ENCODE measurements at regions not wholly inside any gene's neighbourhood (a gene's known extent, or its start where the extent isn't known, plus 50 kb on each side); places are given as distances from the start of the nearest gene placed in this dataset.

DNA sequence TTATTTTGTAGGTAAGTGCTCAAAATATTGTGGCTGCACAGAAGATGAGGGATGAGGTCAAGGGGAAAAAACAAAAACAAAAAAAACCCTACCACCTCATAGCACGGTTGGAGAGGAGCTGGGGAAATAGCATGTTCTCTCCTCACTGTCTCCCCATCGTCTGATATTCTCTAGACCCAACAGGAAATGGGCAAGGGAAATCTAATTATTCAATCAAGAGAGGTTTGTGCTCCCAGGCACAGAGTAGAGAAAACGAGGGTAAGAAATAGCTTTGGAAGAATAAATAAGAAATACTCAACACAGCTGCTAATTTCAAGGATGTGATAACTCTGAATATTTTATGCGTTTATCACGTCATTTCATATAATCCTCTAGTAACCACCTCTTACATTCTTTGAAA, 619.2 kb upstream of the GNPDA2 start:
- no peak overlapping the region for H3K27ac ChIP-seq (replicated peaks)
- no peaks in the 10 kb centered on the region for H3K27me3 ChIP-seq (ENCODE audit: low read depth)
- DNase-seq = no peak
- no peak overlapping the region for H3K4me3 ChIP-seq
- H3K36me3 ChIP-seq = no peaks in the 10 kb centered on the region
- intact Hi-C loops (cut with micrococcal nuclease) = no loop called here
- TF ChIP-seq, protein P1, sequence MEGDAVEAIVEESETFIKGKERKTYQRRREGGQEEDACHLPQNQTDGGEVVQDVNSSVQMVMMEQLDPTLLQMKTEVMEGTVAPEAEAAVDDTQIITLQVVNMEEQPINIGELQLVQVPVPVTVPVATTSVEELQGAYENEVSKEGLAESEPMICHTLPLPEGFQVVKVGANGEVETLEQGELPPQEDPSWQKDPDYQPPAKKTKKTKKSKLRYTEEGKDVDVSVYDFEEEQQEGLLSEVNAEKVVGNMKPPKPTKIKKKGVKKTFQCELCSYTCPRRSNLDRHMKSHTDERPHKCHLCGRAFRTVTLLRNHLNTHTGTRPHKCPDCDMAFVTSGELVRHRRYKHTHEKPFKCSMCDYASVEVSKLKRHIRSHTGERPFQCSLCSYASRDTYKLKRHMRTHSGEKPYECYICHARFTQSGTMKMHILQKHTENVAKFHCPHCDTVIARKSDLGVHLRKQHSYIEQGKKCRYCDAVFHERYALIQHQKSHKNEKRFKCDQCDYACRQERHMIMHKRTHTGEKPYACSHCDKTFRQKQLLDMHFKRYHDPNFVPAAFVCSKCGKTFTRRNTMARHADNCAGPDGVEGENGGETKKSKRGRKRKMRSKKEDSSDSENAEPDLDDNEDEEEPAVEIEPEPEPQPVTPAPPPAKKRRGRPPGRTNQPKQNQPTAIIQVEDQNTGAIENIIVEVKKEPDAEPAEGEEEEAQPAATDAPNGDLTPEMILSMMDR (IDR thresholded peaks at IDR 0.05; ENCODE audit: borderline replicate concordance) = no peak
- H3K4me1 ChIP-seq = no peaks in the 10 kb centered on the region
- H3K9me3 ChIP-seq (replicated peaks) = no peaks in the 10 kb centered on the region

DNA sequence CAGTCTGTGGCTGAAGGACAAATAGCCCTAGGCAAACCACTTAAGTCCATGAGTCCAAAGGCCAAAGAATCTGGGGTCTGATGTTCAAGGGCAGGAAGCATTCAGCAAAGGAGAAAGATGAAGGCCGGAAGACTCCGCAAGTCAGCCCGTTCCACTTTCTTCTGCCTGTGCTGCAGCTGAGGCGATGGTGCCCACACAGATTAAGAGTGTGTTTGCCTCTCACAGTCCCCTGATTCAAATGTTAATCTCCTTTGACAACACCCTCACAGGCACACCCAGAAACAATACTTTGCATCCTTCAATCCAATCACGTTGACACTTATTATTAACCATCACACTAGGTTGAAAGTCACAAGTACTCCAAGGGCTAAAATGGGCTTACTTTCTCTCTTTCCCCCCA, 605.4 kb upstream of the GNPDA2 start:
- Histone ChIP-seq H3K4me3 (no peak overlapping the region), H3K9me3 (replicated peaks) (no peaks in the 10 kb centered on the region), H3K27me3 (ENCODE audit: low read depth) (no peaks in the 10 kb centered on the region), H3K36me3 (no peaks in the 10 kb centered on the region), H3K4me1 (peaks cover 9% of the 10 kb centered on the region), H3K27ac (replicated peaks) (no peak overlapping the region)
- TF ChIP-seq, protein P1 (IDR thresholded peaks at IDR 0.05; ENCODE audit: borderline replicate concordance) = no peak
- no peak for DNase-seq
- intact Hi-C loops (cut with micrococcal nuclease) = no loop called here

DNA sequence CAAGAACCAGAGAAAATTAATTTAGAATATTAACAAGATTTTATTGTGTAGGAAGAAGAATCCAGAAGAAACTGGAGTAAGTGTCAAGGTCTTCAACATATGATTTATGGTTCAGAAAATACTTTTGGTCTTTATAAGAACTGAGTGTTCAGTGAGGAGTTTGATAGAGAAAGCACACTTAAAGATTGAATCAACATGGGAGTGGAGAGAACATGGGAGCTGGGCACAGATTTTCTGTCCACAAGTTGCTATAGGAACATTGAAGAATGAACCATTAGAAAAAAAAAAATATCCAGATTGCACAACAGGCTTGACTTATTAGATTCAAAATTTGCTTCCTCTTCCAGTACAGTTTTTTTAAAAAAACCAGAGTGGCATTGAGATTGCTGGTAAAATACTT, 601.2 kb upstream of the GNPDA2 start:
- TF ChIP-seq, protein P1 (IDR thresholded peaks at IDR 0.05; ENCODE audit: borderline replicate concordance) = no peak
- DNase-seq = no peak
- H3K36me3 ChIP-seq = no peaks in the 10 kb centered on the region
- H3K27ac ChIP-seq (replicated peaks) = no peak overlapping the region
- H3K9me3 ChIP-seq (replicated peaks) = no peaks in the 10 kb centered on the region
- intact Hi-C loops (cut with micrococcal nuclease) = no loop called here
- peaks cover 13% of the 10 kb centered on the region for H3K4me1 ChIP-seq
- H3K4me3 ChIP-seq = no peak overlapping the region
- H3K27me3 ChIP-seq (ENCODE audit: low read depth) = no peaks in the 10 kb centered on the region

DNA sequence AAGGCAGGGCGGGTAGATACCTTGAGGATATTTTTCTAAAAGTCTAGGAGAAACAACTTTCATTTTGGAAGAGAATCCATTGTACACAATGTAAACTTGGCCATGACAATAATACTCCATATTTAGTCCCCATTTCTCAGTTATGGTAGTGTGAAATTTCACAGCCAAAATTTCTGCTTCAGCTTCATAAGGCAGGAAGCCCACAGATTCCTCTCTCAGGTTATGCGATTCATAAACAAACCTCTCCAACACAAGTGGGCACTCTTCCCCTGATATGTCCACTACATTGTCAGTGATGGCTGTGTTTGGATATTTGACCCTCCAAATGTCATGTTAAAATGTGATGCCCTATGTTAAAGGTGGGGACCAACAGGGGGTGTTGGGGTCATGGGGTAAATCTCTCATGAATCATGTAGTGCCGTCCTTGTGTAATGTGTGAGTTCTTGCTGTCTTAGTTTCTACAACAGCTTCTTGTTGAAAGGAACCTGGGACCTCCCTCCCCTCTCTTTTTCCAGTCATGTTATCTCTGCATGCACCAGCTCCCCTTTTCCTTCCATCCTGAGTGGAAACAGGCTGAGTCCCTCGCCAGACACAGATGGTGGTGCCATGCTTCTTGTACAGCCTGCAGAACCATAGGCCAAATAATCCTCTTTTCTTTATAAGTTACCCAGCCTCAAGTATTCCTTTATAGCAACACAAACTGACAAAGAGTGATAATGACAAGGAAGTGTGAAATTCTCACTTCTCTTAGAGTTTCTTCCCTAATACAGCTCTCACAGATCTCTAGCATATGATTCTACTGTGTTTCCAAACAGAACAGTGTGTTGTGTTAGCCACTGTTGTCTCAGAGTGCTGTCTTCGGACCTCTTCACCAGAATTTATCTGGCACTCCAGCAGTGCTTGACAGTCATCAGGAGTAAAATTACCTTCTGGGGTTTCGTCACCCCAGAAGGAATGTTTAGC, 598.4 kb upstream of the GNPDA2 start:
- intact Hi-C loops (cut with micrococcal nuclease) = no loop called here
- no peaks in the 10 kb centered on the region for H3K9me3 ChIP-seq (replicated peaks)
- no peaks in the 10 kb centered on the region for H3K36me3 ChIP-seq
- DNase-seq = no peak
- TF ChIP-seq, protein P1 (IDR thresholded peaks at IDR 0.05; ENCODE audit: borderline replicate concordance) = no peak
- H3K27ac ChIP-seq (replicated peaks) = peak overlapping the region; percentile 58
- no peaks in the 10 kb centered on the region for H3K27me3 ChIP-seq (ENCODE audit: low read depth)
- H3K4me1 ChIP-seq = peaks cover 13% of the 10 kb centered on the region
- no peak overlapping the region for H3K4me3 ChIP-seq

DNA sequence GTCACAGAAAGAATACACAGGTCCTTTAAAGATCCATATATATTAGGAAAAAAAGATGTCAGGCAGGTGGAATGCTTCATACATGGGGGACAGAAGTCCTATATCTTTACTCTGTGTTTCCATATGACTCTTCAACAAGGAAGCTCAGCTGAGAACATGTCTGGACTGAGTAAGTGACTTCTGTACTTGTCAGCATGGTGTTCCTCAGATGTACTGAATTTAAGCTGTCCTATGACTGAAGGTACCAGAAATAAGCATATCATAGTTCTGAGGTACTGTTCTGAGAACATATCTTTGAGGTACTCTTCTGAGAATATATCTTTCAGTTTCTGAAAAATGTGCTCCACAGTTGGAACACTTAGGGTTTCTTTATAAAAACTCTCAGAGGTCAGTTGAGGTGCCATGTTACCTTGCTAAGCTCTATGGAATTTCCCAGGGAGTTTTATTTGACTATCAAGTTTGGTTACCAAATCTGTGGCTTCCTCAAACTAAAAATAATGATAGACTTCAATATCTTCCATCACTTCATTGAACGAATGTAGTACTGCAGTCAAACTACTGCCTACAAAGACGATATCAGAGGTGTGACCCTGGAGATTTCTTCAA, 597.2 kb upstream of the GNPDA2 start:
- Histone ChIP-seq H3K36me3 (no peaks in the 10 kb centered on the region), H3K4me3 (no peak overlapping the region), H3K9me3 (replicated peaks) (no peaks in the 10 kb centered on the region), H3K27ac (replicated peaks) (no peak overlapping the region), H3K27me3 (ENCODE audit: low read depth) (no peaks in the 10 kb centered on the region), H3K4me1 (peaks cover 13% of the 10 kb centered on the region)
- TF ChIP-seq, protein P1 (IDR thresholded peaks at IDR 0.05; ENCODE audit: borderline replicate concordance) = no peak
- intact Hi-C loops (cut with micrococcal nuclease) = no loop called here
- no peak for DNase-seq
